ENCODE measurements at regions not wholly inside any gene's neighbourhood (a gene's known extent, or its start where the extent isn't known, plus 50 kb on each side); places are given as distances from the start of the nearest gene placed in this dataset.
"Not testable (repeated sequence)": the region's sequence is repeated elsewhere in the genome, so short reads cannot be mapped to it uniquely, and the experiment has no call there.

DNA sequence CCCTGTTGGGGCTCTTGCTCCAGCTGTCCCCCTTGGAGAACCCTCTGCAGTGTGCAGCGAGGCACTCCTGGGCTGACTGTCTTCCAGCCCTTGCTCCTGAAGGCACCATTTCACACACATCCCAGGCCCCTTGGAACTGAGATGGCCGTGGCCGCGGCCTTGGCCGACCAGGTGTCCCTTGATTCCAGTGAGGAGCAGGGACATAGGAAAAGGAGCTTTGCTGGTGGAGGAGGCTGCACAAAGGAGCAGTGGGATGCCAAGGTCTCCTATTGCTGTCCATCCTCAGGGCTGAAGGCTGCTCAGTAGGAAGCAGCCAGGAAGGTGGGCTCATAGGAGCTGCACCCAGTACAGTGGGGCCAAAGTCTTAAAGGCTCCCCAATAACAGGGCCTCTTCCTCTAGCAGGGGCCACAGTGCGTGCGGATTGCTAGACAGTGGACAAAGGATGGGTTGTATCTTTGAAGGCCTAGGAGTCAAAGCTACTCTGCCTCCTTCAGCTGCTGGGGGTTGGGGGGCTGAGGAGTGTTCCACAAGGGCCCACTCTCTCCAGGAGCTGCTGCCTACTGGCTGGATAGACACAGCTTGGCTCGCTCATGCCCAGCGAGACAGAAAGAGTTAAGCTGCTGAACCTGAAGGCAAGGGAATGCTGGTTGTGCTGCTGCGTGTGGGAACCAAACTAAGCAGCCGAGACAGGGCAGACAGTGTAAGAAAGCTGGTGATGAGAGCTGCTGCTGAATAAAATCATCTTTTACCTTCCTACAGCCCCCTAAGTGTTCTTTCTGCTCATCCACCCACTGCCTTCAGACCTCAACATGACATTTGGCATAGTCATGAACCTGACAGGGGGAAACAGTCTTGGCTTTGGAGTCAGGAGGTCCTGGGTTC, 891.9 kb upstream of the ZNF722 start:
- H3K27ac ChIP-seq (ENCODE audit: low read length) = no peak overlapping the region
- no peaks in the 10 kb centered on the region for H3K4me1 ChIP-seq (ENCODE audit: control insufficient read depth, insufficient read depth, low read length)
- DNase-seq (no peak), ATAC-seq (no peak)
- H3K27me3 ChIP-seq (ENCODE audit: control insufficient read depth, insufficient read depth) = no peaks in the 10 kb centered on the region
- WGBS = 77% methylated on average over 11 of the region's 11 CpGs
- H3K4me3 ChIP-seq (ENCODE audit: low read length) = no peak overlapping the region
- H3K9me3 ChIP-seq (ENCODE audit: control insufficient read depth, low read length) = no peaks in the 10 kb centered on the region
- intact Hi-C loops (cut with DNase I) = no loop called here

DNA sequence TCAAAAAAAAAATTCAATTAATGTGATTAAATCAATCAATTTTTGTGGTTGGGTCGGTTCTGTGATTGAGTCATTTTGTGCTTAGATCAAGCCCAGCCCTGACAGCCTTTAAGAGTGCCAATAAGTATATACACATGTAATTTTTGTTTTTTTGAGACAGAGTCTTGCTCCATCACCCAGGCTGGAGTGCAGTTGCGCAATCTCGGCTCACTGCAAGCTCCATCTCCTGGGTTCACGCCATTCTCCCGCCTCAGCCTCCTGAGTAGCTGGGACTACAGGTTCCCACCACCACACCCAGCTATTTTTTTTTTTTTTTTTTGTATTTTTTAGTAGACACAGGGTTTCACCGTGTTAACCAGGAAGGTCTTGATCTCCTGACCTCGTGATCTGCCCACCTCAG, 887.1 kb upstream of the ZNF722 start:
- ATAC-seq; H3K4me3 ChIP-seq (ENCODE audit: low read length): not testable (repeated sequence)
- 73% methylated on average over 7 of the region's 7 CpGs for WGBS

DNA sequence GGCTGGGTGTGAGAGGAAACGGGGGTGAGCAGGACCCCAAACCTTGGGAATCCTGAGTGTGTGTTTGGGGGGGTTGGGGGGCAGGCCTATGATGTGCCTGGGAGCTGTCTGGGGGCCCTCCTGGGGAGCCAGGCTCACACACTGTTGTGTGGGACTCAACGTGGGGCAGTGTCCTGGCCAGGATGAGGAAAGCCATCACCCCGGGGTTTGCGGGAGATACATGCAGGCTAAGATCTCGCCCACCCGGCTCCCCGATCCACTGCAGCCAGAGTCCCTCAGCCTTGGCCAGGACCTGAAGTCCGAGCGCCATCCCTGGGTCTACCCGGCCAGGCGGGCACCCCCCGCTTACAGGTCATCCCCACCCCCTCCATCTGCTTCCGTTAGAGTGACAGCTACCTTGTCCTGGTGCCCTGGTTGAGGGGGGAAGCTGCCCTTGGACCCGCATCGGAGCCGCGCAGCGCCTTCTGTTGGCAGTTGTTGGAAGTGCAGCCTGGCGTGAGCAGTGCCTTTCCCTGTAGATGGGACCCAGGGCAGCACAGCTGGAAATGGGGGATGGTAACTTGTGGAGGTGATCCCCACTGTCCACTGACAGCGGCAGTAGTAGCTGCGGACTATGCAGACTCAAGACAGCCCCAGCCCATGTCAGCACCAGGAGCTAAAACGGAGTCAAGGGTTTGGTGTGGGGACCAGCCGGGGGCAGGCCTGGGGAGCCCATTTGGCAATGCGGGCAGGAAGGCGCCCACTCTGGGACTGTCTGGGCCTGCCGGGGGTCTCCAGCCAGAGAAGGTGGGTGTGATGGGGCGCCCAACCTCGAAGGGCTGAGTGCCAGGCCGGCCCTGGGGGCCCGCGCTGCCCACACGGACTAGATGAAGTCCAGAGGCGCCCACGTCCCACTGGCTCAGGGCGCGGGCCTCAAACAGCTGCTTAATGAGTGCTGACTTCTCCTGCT, 885.6 kb upstream of the ZNF722 start:
- Histone ChIP-seq H3K4me3 (ENCODE audit: low read length) (no peak overlapping the region), H3K9me3 (ENCODE audit: control insufficient read depth, low read length) (no peaks in the 10 kb centered on the region), H3K27me3 (ENCODE audit: control insufficient read depth, insufficient read depth) (no peaks in the 10 kb centered on the region), H3K27ac (ENCODE audit: low read length) (no peak overlapping the region), H3K4me1 (ENCODE audit: control insufficient read depth, insufficient read depth, low read length) (no peaks in the 10 kb centered on the region)
- WGBS = 85% methylated on average over 36 of the region's 36 CpGs
- ATAC-seq = peak in 1 of 2 donors; percentile 24
- intact Hi-C loops (cut with DNase I) = no loop called here
- peak in 1 of 3 donors; percentile 33 for DNase-seq

More for the DNA sequence above, 887.1 kb upstream of the ZNF722 start:
- H3K27me3 ChIP-seq (ENCODE audit: control insufficient read depth, insufficient read depth); H3K9me3 ChIP-seq (ENCODE audit: control insufficient read depth, low read length); DNase-seq; H3K4me1 ChIP-seq (ENCODE audit: control insufficient read depth, insufficient read depth, low read length); H3K27ac ChIP-seq (ENCODE audit: low read length); intact Hi-C loops (cut with DNase I): not testable (repeated sequence)

DNA sequence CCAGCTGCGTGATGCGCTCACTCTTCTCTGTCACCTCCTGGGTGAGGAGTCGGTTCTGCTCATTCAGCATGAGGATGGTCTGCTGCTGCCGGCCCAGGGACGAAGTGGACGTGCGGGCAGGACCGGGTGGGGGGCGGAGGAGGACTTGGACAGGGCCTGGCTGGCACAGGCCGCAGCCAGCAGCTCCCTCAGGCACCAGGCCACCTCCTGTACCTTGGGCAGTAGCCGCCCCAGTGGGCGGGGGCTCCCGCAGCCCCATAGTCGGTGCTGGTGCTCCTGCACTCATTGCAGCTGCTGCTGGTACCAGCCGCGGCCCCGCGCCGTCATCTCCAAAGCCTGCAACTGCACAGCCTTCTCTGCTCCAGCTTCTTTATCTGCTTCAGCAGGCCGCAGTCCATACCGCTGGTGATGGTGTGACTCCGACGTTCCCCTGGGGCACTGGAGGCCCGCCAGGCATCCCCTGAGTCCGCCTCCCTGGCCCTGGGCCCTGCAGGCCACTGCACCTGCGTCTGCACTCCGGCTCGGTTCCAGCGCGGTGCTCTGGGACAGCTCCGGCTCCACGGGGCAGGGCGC, 884.9 kb upstream of the ZNF722 start:
- intact Hi-C loops (cut with DNase I) = no loop called here
- no peaks in the 10 kb centered on the region for H3K9me3 ChIP-seq (ENCODE audit: control insufficient read depth, low read length)
- no peak for DNase-seq
- no peak overlapping the region for H3K27ac ChIP-seq (ENCODE audit: low read length)
- no peak for ATAC-seq
- no peak overlapping the region for H3K4me3 ChIP-seq (ENCODE audit: low read length)
- H3K27me3 ChIP-seq (ENCODE audit: control insufficient read depth, insufficient read depth) = no peaks in the 10 kb centered on the region
- H3K4me1 ChIP-seq (ENCODE audit: control insufficient read depth, insufficient read depth, low read length) = no peaks in the 10 kb centered on the region
- 74% methylated on average over 33 of the region's 33 CpGs for WGBS

DNA sequence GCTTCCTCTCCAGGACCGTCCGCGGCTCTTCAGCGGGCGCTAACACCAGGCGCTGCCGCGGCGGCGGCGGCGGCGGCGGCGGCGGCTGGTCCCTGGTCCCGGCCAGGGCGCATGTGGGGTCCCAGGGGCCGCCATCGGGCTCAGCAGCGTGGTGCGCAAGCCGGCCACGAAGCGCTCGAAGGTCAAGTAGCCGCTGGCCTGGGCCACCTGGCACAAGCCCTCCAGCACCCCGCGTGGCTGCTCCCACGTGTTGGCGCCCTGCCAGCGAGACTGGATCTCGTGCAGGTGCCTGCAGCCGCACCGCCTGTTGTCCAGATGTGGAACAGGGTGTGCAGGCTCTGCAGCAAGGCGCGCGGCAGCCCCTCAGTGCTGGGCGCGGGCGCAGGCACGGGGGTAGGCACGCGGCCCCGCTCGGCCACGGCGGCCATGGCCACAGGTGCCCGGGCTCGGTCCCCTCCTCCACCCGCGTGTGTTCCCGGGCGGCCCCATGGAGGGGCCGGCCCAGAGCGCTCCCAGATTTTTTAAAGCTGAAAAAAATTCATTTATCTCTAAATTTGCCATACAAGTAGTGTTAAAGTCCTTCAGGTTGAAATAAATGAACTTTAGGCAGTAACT, 884.2 kb upstream of the ZNF722 start:
- H3K27me3 ChIP-seq (ENCODE audit: control insufficient read depth, insufficient read depth) = no peaks in the 10 kb centered on the region
- no peaks in the 10 kb centered on the region for H3K9me3 ChIP-seq (ENCODE audit: control insufficient read depth, low read length)
- WGBS = 62% methylated on average over 56 of the region's 56 CpGs
- ATAC-seq = peak in 1 of 2 donors; percentile 22
- no peaks in the 10 kb centered on the region for H3K4me1 ChIP-seq (ENCODE audit: control insufficient read depth, insufficient read depth, low read length)
- peak in 2 of 3 donors; percentile 47 to 56 for DNase-seq
- H3K27ac ChIP-seq (ENCODE audit: low read length) = no peak overlapping the region
- no peak overlapping the region for H3K4me3 ChIP-seq (ENCODE audit: low read length)
- intact Hi-C loops (cut with DNase I) = no loop called here

Data from right cardiac atrium (tissue), 5 donors.